ENCODE measurements at regions not wholly inside any gene's neighbourhood (a gene's known extent, or its start where the extent isn't known, plus 50 kb on each side); places are given as distances from the start of the nearest gene placed in this dataset.

GRCh38 chr4:24411299-24411698 is 173.1 kb downstream of the DHX15 start:
- TF ChIP-seq CTCF (IDR thresholded peaks at IDR 0.05) (no peak), POLR2A (IDR thresholded peaks at IDR 0.05) (no peak)
